Fibroblast of villous mesenchyme (primary cell): ENCODE measurements at regions not wholly inside any gene's neighbourhood (a gene's known extent, or its start where the extent isn't known, plus 50 kb on each side); places are given as distances from the start of the nearest gene placed in this dataset.
A peak's percentile ranks its signal among the peaks of the same experiment; 100 is the strongest.

Experiments
- DNase-seq: peaks from one replicate; pipeline ENCODE4 v3.0.0-alpha.2; 2010; ENCODE audit warnings: low read depth
- H3K4me3 ChIP-seq: 2 replicates; pipeline ENCODE4 v1.5.1; 2011; ENCODE audit warnings: low read depth, mild to moderate bottlenecking, low read length
- CTCF ChIP-seq: IDR thresholded peaks from 2 replicates; pipeline ENCODE4 v1.5.1; 2012; ENCODE audit warnings: low read depth, mild to moderate bottlenecking, low read length; ENCODE audit not compliant: insufficient read depth

- no peak overlapping the region for H3K4me3 ChIP-seq
- DNase-seq, result no peak
- TF ChIP-seq CTCF, result no peak
Observed at GRCh38 chr16:85194307-85195270, 82.3 kb upstream of the CIBAR2 start.

- TF ChIP-seq CTCF, result no peak
- H3K4me3 ChIP-seq, result no peak overlapping the region
- no peak for DNase-seq
Observed at GRCh38 chr16:85195271-85195647, 83.0 kb upstream of the CIBAR2 start.

- DNase-seq, result no peak
- no peak overlapping the region for H3K4me3 ChIP-seq
- no peak for TF ChIP-seq CTCF
Observed at GRCh38 chr16:85195900-85196772, 83.9 kb upstream of the CIBAR2 start.

- no peak for TF ChIP-seq CTCF
- DNase-seq, result no peak
- no peak overlapping the region for H3K4me3 ChIP-seq
Observed at GRCh38 chr16:85196976-85197375, 84.7 kb upstream of the CIBAR2 start.

- no peak for TF ChIP-seq CTCF
- DNase-seq, result peak; percentile 45
Observed at GRCh38 chr16:85197611-85198566, 85.6 kb upstream of the CIBAR2 start.

More at GRCh38 chr16:85197611-85198566, 85.6 kb upstream of the CIBAR2 start:
- H3K4me3 ChIP-seq, result no peak overlapping the region
